ENCODE measurements at regions not wholly inside any gene's neighbourhood (a gene's known extent, or its start where the extent isn't known, plus 50 kb on each side); places are given as distances from the start of the nearest gene placed in this dataset.

GRCh38 chr1:34315974-34316373, 139.3 kb downstream of the C1orf94 start:
- intact Hi-C loops (cut with DNase I; ENCODE audit: low total_unique reads) (no loop called here), in situ Hi-C loops (cut with MboI; ENCODE audit: low pct_ligation_motif_present in 1 of 4, low pct_unique_long_range_greater_than_20kb in 1 of 4, low sequenced_read_pairs in 3 of 4) (no loop called here)
- WGBS, 2 donors (ENCODE audit: low coverage in 1 of 2) = 50 to 61% methylated on average over 1 of the region's 1 CpG
- H3K4me1 ChIP-seq = no peaks in the 10 kb centered on the region
- no peaks in the 10 kb centered on the region for H3K27me3 ChIP-seq
- TF ChIP-seq POLR2AphosphoS5 (IDR thresholded peaks at IDR 0.05) (no peak), POLR2A (IDR thresholded peaks at IDR 0.05) (no peak)
- TF ChIP-seq, protein P1, sequence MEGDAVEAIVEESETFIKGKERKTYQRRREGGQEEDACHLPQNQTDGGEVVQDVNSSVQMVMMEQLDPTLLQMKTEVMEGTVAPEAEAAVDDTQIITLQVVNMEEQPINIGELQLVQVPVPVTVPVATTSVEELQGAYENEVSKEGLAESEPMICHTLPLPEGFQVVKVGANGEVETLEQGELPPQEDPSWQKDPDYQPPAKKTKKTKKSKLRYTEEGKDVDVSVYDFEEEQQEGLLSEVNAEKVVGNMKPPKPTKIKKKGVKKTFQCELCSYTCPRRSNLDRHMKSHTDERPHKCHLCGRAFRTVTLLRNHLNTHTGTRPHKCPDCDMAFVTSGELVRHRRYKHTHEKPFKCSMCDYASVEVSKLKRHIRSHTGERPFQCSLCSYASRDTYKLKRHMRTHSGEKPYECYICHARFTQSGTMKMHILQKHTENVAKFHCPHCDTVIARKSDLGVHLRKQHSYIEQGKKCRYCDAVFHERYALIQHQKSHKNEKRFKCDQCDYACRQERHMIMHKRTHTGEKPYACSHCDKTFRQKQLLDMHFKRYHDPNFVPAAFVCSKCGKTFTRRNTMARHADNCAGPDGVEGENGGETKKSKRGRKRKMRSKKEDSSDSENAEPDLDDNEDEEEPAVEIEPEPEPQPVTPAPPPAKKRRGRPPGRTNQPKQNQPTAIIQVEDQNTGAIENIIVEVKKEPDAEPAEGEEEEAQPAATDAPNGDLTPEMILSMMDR (IDR thresholded peaks at IDR 0.05) = no peak
- H3K36me3 ChIP-seq = no peaks in the 10 kb centered on the region
- H3K9me3 ChIP-seq = peaks cover 0 to 7% of the 10 kb centered on the region in 2 donors
- H3K4me3 ChIP-seq = no peak overlapping the region
- no peak for DNase-seq
- no peak overlapping the region for H3K27ac ChIP-seq

DNA sequence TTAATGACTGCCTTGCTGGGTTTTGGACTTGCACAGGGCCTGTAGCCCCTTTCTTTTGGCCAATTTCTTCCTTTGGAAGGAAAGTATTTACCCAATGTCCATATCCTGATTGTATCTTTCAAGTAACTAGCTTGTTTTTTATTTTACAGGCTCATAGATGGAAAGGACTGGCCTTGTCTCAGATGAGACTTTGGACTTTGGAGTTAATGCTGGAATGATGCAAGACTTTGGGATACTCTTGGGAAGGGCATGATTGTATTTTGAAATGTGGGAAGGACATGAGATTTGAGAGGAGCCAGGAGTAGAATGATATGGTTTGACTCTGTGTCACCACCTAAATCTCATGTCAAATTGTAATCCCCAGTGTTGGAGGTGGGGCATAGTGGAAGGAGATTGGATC, 140.1 kb downstream of the C1orf94 start:
- H3K9me3 ChIP-seq = peaks cover 0 to 7% of the 10 kb centered on the region in 2 donors
- H3K36me3 ChIP-seq = no peaks in the 10 kb centered on the region
- no peak overlapping the region for H3K4me3 ChIP-seq
- H3K27me3 ChIP-seq = no peaks in the 10 kb centered on the region
- in situ Hi-C loops (cut with MboI; ENCODE audit: low pct_ligation_motif_present in 1 of 4, low pct_unique_long_range_greater_than_20kb in 1 of 4, low sequenced_read_pairs in 3 of 4) = no loop called here
- no peak for DNase-seq
- TF ChIP-seq POLR2A (IDR thresholded peaks at IDR 0.05) = no peak
- no peak for TF ChIP-seq EP300 (IDR thresholded peaks at IDR 0.05; ENCODE audit: low read depth)
- no peak for TF ChIP-seq POLR2AphosphoS5 (IDR thresholded peaks at IDR 0.05)
- TF ChIP-seq, protein P1 (IDR thresholded peaks at IDR 0.05) = no peak
- intact Hi-C loops (cut with DNase I; ENCODE audit: low total_unique reads) = no loop called here
- no peak overlapping the region for H3K27ac ChIP-seq
- H3K4me1 ChIP-seq = no peaks in the 10 kb centered on the region

DNA sequence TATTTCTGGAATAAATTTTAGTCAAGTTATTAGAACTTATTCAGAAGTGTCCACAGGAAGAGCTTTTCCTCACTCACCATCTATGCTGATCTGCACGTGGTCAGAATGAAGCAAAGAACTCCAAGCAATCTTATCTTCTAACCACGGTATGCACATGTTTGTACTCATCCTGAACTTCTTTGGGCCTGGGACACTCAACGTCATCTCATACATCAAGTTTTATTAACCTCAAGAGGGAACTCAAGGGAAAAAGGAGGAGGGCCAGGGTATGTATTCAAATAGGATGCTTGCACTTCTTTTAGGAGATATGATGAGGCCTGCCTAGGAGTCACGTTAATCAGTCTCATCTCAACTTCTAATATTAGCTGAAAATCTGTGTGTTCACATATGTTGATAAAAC, 142.5 kb downstream of the C1orf94 start:
- Histone ChIP-seq H3K4me3 (no peak overlapping the region), H3K4me1 (no peaks in the 10 kb centered on the region), H3K9me3 (peaks cover 0 to 7% of the 10 kb centered on the region in 2 donors), H3K36me3 (no peaks in the 10 kb centered on the region), H3K27me3 (no peaks in the 10 kb centered on the region), H3K27ac (no peak overlapping the region)
- DNase-seq = no peak
- 57 to 67% methylated on average over 4 of the region's 4 CpGs for WGBS, 2 donors (ENCODE audit: low coverage in 1 of 2)
- TF ChIP-seq EP300 (IDR thresholded peaks at IDR 0.05; ENCODE audit: low read depth) = no peak
- no peak for TF ChIP-seq POLR2AphosphoS5 (IDR thresholded peaks at IDR 0.05)
- TF ChIP-seq, protein P1 (IDR thresholded peaks at IDR 0.05) = no peak
- no peak for TF ChIP-seq POLR2A (IDR thresholded peaks at IDR 0.05)
- intact Hi-C loops (cut with DNase I; ENCODE audit: low total_unique reads) (no loop called here), in situ Hi-C loops (cut with MboI; ENCODE audit: low pct_ligation_motif_present in 1 of 4, low pct_unique_long_range_greater_than_20kb in 1 of 4, low sequenced_read_pairs in 3 of 4) (no loop called here)

DNA sequence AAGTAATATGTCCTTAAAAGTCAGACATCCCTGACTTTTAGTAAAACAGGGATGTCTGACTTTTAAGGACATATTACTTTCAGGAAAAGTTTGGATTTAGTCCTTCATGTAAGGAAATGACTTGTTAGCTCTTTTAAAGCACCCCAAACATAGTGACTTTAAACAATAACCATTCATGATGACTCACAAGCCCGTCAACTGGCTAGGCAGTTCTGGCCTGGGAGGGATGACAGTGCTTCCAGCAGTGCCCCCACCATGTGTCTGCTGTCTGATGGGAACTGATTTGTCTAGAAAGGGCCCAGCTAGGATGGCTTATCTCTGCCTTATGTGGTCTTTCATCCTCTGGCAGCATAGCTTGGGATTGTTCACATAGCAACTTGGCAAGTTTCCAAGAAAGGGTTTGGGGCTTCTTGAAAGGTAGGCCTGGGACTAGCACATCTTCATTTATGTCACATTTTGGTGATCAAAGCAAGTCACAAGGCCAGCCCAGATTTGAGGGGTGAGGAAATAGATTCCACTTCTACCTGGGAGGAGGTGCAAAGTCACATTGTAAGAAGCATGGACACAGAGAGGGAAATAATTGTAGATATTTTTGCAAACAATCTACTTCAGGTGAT, 143.5 kb downstream of the C1orf94 start:
- H3K36me3 ChIP-seq = no peaks in the 10 kb centered on the region
- no peaks in the 10 kb centered on the region for H3K4me1 ChIP-seq
- no peak overlapping the region for H3K27ac ChIP-seq
- H3K9me3 ChIP-seq = peaks cover 0 to 7% of the 10 kb centered on the region in 2 donors
- no peak for DNase-seq
- TF ChIP-seq EP300 (IDR thresholded peaks at IDR 0.05; ENCODE audit: low read depth) (no peak), POLR2A (IDR thresholded peaks at IDR 0.05) (no peak), POLR2AphosphoS5 (IDR thresholded peaks at IDR 0.05) (no peak)
- TF ChIP-seq, protein P1 (IDR thresholded peaks at IDR 0.05) = no peak
- in situ Hi-C loops (cut with MboI; ENCODE audit: low pct_ligation_motif_present in 1 of 4, low pct_unique_long_range_greater_than_20kb in 1 of 4, low sequenced_read_pairs in 3 of 4) (no loop called here), intact Hi-C loops (cut with DNase I; ENCODE audit: low total_unique reads) (no loop called here)
- no peaks in the 10 kb centered on the region for H3K27me3 ChIP-seq
- no peak overlapping the region for H3K4me3 ChIP-seq
- WGBS, 2 donors (ENCODE audit: low coverage in 1 of 2) = 47% methylated on average over 1 of the region's 1 CpG; no CpG with 5 or more reads in 1 of the 2 donors
